SK-N-MC (cell line): ENCODE measurements at regions not wholly inside any gene's neighbourhood (a gene's known extent, or its start where the extent isn't known, plus 50 kb on each side); places are given as distances from the start of the nearest gene placed in this dataset.
"Not testable (repeated sequence)": the region's sequence is repeated elsewhere in the genome, so short reads cannot be mapped to it uniquely, and the experiment has no call there.

ENCODE experiments used
- DNase-seq: peaks from one replicate; pipeline ENCODE4 v3.0.0-alpha.2; 2011; ENCODE audit warnings: low read depth, low spot score
- H3K27ac ChIP-seq: fragments of 200-600 bp; sonication (generic); 2 replicates; pipeline ENCODE4 v1.5.1; 2016; ENCODE audit warnings: mixed run types
- H3K36me3 ChIP-seq: fragments of 200-600 bp; sonication (generic); 2 replicates; pipeline ENCODE4 v1.6.1; 2017; ENCODE audit warnings: antibody characterized with exemption, low read length, mixed read lengths; ENCODE audit not compliant: insufficient read depth
- H3K4me3 ChIP-seq: fragments of 200-600 bp; sonication (generic); 2 replicates; pipeline ENCODE4 v1.5.1; 2016
- H3K9ac ChIP-seq: fragments of 200-600 bp; sonication (generic); 2 replicates; pipeline ENCODE4 v1.8.0; 2017; ENCODE audit warnings: mixed run types, mixed read lengths; ENCODE audit not compliant: insufficient read length
- H3K9me3 ChIP-seq: fragments of 200-600 bp; sonication (generic); 2 replicates; pipeline ENCODE4 v1.6.1; 2017; ENCODE audit warnings: low read depth, mild to moderate bottlenecking, antibody characterized with exemption, low read length, moderate library complexity, mixed read lengths
- EZH2 ChIP-seq: fragments of 200-600 bp; sonication (generic); IDR thresholded peaks from one replicate; pipeline ENCODE4 v1.6.1; 2017; ENCODE audit warnings: antibody characterized with exemption
- FOXP2 ChIP-seq: optimal IDR thresholded peaks from 2 replicates; pipeline ENCODE3; 2011; ENCODE audit warnings: mild to moderate bottlenecking, moderate library complexity; ENCODE audit not compliant: insufficient read depth; ENCODE audit errors: extremely low read length, control extremely low read depth
- POLR2AphosphoS5 ChIP-seq: IDR thresholded peaks from 2 replicates; pipeline ENCODE4 v1.6.1; 2012; ENCODE audit warnings: mild to moderate bottlenecking, low read depth, low read length, borderline replicate concordance

DNA sequence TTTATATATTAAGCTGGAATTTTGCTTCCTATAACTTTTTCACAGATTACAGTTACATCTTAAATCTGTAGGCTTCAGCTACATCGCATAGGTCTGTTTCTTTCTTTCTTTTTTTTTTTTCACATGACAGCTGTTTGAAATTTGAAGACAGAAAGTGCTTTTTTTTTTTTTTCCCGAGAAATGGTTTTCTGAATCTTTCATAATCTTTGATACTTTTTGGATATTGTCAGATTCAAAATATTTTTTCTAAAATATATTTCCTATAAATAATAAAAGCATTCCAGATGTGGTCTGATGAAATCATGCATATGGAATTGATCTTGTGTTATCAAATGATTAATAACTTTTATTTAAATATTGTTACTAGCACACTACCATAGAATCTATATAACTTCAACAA lies 212.2 kb downstream of the TAF11L14 start:
- Histone ChIP-seq H3K9ac (no peak overlapping the region), H3K27ac (no peak overlapping the region), H3K9me3 (no peaks in the 10 kb centered on the region; the same call in 1 of the 2 replicates), H3K36me3 (no peaks in the 10 kb centered on the region), H3K4me3 (no peak overlapping the region)
- DNase-seq: no peak
- TF ChIP-seq POLR2AphosphoS5: no peak
- no peak for TF ChIP-seq EZH2
- TF ChIP-seq FOXP2: no peak

DNA sequence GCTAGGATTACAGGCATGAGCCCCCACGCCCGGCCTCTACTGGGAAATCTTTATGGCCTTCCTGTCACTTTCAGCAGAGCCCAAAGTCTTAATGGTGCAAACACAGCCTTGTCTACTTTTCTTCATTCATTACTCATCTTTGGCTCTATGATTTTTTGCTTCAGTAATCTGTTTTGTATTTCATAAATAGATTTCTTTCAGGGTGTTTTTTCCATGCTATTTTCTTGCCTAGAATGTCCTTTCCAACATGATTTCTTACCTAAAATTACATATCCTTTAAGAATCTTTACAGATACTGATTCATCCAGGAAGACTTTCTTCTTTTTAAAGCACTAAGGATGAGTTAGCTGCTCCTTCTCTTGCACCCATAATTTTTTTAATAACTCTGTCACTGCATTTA lies 213.0 kb downstream of the TAF11L14 start:
- no peak for DNase-seq
- Histone ChIP-seq H3K27ac (no peak overlapping the region), H3K9me3 (no peaks in the 10 kb centered on the region), H3K9ac (no peak overlapping the region), H3K4me3 (no peak overlapping the region), H3K36me3 (no peaks in the 10 kb centered on the region)
- no peak for TF ChIP-seq EZH2
- TF ChIP-seq FOXP2: no peak
- TF ChIP-seq POLR2AphosphoS5: no peak

GRCh38 chr5:17852111-17852510 lies 217.9 kb downstream of the TAF11L14 start:
- no peak overlapping the region for H3K9ac ChIP-seq
- no peak for DNase-seq
- H3K27ac ChIP-seq: peak overlapping the region; percentile 90
- no peaks in the 10 kb centered on the region for H3K9me3 ChIP-seq
- no peak overlapping the region; the same call in 1 of the 2 replicates for H3K4me3 ChIP-seq
- TF ChIP-seq EZH2: no peak
- TF ChIP-seq FOXP2: no peak
- TF ChIP-seq POLR2AphosphoS5: no peak
- no peaks in the 10 kb centered on the region for H3K36me3 ChIP-seq

DNA sequence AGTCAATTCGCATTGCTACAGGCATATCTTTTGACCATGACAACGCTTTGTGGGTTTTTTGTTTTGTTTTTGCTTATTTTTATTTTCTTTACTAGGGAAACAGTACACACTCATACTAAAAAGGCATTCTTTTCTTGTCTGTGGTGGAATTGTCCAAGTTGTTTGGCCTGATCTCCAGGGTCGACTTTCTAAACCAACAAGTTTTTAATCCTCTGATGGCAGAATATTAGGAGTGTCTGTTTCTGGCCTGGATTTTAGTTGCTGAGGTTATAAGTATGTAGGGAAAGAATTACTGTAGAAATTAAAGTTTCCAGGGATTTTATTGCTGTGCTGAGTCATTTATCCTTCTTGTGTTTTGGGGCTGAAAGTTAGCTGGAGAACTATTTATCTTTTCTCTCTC lies 218.5 kb downstream of the TAF11L14 start:
- Histone ChIP-seq H3K9ac (peak overlapping the region; percentile 35), H3K4me3 (peak overlapping the region; percentile 25; the same call in 1 of the 2 replicates), H3K27ac (peak overlapping the region; percentile 90), H3K9me3 (no peaks in the 10 kb centered on the region), H3K36me3 (no peaks in the 10 kb centered on the region)
- no peak for DNase-seq
- TF ChIP-seq EZH2 (no peak), POLR2AphosphoS5 (no peak), FOXP2 (no peak)

DNA sequence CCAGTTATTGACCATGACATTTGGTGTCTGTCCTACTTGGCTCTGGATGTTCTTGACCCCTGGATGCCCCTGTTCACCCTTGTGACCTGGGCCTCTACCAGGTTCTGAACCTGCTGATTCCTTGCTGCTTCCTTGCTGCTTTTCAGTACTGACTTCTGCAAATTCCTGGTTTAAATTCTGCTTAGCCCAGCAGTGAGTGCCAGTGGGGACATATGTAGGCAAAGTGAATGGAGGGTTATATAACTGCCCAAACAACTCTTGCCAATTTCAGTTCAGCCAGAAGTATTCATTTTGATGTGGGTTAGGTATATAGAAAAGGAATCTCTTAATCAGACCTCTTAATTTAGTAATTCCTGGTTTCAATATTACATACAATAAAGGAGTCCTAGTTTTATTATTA lies 220.6 kb downstream of the TAF11L14 start:
- Histone ChIP-seq H3K4me3 (no peak overlapping the region), H3K9me3 (no peaks in the 10 kb centered on the region), H3K36me3 (no peaks in the 10 kb centered on the region), H3K27ac (no peak overlapping the region), H3K9ac (no peak overlapping the region)
- TF ChIP-seq POLR2AphosphoS5 (no peak), EZH2 (no peak), FOXP2 (no peak)
- DNase-seq: no peak

DNA sequence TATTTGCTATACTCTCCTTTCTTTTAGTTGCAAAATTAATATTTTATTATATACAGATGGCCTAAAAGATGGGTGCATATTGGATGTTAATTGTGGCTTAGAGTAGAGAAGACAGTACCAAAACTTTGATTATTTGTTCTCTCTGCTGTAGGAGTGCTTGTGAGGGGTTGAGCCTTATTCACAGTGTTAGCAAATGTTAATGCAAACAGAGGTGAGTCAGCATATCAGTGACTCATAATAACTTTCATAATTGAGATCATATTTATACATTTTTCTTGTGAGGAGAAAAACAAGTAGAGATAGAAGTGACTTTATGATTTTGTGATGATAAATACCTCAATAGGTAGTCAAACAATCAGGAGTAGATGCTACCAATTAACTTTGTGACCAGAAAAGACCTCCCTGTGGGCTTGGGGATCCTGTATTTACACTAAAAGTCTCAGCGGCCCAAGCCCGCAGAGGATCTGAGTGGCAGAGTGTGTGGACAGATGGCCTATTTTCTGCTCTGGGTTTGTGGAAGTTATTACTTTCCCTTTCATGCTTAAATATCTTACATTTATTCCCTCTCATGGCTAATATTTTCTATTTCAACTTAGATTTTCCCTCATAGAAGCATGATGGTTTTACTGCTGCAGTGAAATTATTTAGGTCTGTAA lies 226.5 kb downstream of the TAF11L14 start:
- Histone ChIP-seq H3K27ac (no peak overlapping the region), H3K9me3 (no peaks in the 10 kb centered on the region), H3K4me3 (no peak overlapping the region), H3K36me3 (no peaks in the 10 kb centered on the region), H3K9ac (no peak overlapping the region)
- TF ChIP-seq EZH2 (no peak), POLR2AphosphoS5 (no peak), FOXP2 (no peak)
- DNase-seq: no peak

DNA sequence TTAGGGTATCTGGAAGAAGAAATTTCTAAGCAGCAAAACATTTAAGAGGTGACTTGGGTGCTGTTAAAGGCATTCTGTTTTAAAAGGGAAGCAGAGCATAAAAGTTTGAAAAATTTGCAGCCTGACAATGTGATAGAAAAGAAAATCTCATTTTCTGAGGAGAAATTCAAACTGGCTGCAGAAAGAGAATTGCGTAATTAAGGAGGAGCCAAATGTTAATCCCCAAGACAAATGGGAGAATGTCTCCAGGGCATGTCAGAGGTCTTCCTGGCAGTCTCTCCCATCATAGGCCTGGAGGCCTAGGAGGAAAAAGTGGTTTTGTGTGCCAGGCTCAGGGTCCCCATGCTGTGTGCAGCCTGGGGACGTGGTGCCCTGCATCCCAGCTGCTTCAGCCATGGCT lies 230.6 kb downstream of the TAF11L14 start:
- not testable (repeated sequence) for H3K9ac ChIP-seq, DNase-seq, H3K9me3 ChIP-seq, H3K36me3 ChIP-seq, H3K4me3 ChIP-seq, H3K27ac ChIP-seq

- H3K4me3 ChIP-seq: not testable (repeated sequence)
These were observed 231.7 kb downstream of the TAF11L14 start for GRCh38 chr5:17865966-17866365.

GRCh38 chr5:17872204-17872603 lies 237.9 kb downstream of the TAF11L14 start:
- Histone ChIP-seq H3K9ac (no peak overlapping the region), H3K9me3 (peaks cover 5% of the 10 kb centered on the region; the same call in 1 of the 2 replicates), H3K4me3 (no peak overlapping the region), H3K27ac (no peak overlapping the region), H3K36me3 (no peaks in the 10 kb centered on the region)
- DNase-seq: no peak
- TF ChIP-seq EZH2: no peak
- TF ChIP-seq FOXP2: no peak
- no peak for TF ChIP-seq POLR2AphosphoS5

More at GRCh38 chr5:17865966-17866365, 231.7 kb downstream of the TAF11L14 start:
- not testable (repeated sequence) for H3K36me3 ChIP-seq, H3K27ac ChIP-seq, DNase-seq, H3K9me3 ChIP-seq, H3K9ac ChIP-seq
